Smooth muscle cell of the brain vasculature (primary cell): ENCODE measurements at regions not wholly inside any gene's neighbourhood (a gene's known extent, or its start where the extent isn't known, plus 50 kb on each side); places are given as distances from the start of the nearest gene placed in this dataset.

Experiments
- DNase-seq: peaks from one replicate; pipeline ENCODE4 v3.0.0-alpha.2; 2012; ENCODE audit warnings: low read depth, low spot score

- no peak for DNase-seq
These were observed 95.5 kb downstream of the FAM204A start for GRCh38 chr10:118246332-118247295.

DNA sequence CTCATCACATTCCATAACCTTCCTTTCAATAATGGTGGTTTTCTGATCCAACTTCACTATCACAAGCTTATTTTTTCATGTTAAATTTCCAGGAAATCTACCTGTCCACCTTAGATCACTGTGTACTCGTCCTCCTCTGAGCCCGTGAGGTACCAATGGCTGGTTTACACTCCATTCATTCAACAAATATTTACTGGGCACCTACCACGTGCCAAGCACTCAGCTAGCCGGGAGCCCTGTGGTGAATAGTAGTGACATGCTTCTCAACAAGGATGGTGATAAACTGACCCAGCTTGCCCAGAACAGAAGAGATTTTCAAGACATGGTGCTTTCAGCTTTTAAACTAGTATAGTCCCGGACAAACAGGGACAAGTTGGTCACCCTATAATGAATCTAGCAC is 98.2 kb downstream of the FAM204A start:
- DNase-seq: no peak

- peak; percentile 52 for DNase-seq
These were observed 100.6 kb downstream of the FAM204A start for GRCh38 chr10:118241229-118242137.

DNA sequence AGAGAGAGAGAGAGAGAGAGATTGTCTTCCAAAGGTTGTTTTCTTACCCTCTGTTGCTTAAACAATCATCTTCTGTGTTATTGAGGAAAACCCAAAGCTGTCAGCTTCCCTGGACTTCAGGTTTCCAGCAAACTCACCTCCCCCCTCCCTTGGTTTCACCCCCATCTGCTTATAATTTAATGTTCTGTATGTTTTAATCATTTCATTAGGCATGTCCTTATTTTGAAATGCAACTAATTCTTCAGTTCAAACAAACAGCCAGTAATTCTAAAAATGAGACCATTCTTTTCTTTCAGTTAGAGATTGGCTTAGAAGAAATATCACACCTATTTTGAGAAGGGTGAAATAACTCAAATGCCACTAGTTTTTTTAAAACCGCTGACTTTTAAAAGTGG is 102.9 kb downstream of the FAM204A start:
- no peak for DNase-seq

- no peak for DNase-seq
These were observed 103.4 kb downstream of the FAM204A start for GRCh38 chr10:118238573-118239235.

GRCh38 chr10:118237930-118238329 is 104.2 kb downstream of the FAM204A start:
- no peak for DNase-seq

DNA sequence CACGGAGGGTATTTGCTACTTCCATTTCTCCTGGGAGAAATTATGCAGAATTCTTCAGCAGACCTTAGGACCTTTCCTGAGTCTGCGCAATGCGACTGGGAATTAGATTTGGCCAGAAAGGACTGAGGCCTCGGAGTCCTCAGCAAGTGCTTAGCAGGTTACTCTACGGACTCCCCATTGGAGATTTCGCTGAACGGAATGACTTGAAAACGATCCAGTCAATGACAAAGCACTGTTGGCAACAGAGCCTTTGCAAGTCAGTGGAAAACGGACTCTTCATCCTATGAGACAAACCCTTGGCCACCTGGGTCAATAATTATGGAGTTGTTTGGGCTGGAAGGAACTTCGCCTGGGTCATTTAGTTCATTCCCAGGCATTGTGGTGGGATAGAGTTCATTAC is 107.4 kb downstream of the FAM204A start:
- no peak for DNase-seq

DNA sequence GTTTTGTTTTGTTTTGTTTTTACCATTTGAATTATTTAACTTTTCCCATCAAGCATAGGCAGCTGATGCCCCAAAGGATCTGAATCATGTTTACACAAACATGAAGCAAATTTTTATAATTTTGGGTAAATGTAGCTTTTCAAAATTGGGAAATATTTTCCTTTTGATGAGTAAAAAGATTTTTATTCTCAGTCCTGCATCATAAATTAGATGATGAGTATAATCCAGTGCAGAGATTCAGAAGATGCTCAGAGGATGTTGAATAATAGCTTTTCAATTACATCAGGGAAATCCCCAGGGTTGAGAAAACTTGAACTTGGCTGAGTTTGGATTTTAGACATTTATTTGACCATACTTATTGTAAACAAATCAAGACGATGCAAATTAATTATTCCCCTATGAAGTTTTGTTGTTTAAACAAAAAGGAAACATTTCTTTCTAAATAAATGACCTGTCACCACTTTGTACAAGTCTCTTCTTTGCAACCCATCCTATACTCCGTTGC is 121.7 kb downstream of the FAM204A start:
- no peak for DNase-seq

DNA sequence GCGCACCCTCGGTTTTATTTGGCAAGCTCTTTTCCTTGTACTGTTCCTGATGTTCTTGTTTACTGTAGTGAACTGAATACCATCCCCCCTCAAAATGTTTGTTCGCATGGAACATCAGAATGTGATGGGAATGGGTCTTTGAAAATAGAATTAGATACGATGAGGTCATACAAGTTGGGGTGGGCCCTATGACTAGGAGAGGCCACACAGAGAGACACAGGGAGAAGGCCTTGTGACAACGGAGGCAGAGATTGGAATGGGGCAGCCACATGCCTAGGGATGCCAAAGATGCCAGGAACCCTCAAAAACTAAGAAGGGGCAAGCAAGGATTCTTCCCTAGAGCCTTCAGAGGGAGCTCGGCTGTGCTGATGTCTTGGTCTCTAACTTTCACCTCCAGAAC is 123.6 kb downstream of the FAM204A start:
- DNase-seq: no peak

- no peak for DNase-seq
These were observed 125.5 kb downstream of the FAM204A start for GRCh38 chr10:118216571-118217170.

- no peak for DNase-seq
These were observed 126.1 kb downstream of the FAM204A start for GRCh38 chr10:118216020-118216419.

DNA sequence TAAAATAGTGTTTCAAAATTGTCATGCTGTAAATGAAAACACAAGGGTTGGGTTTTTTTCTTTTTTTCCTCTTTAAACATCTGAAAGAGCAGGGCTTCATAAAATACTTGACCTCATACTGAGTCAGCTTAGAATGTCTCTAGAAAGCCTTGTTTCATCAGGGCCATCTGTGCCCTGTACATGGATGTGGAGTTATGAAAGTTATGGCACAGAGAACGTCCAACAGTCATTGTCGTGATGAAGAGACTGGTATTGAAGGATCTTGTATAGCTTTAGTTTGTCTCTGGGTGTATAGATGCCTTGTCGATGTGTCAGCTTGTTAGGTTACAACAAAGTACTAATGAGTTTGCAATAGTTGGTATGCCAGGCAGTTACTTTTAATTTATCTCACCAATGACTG is 127.3 kb downstream of the FAM204A start:
- DNase-seq: no peak

GRCh38 chr10:118213436-118213835 is 128.7 kb downstream of the FAM204A start:
- no peak for DNase-seq

- DNase-seq: no peak
These were observed 131.8 kb downstream of the FAM204A start for GRCh38 chr10:118210276-118210675.

DNA sequence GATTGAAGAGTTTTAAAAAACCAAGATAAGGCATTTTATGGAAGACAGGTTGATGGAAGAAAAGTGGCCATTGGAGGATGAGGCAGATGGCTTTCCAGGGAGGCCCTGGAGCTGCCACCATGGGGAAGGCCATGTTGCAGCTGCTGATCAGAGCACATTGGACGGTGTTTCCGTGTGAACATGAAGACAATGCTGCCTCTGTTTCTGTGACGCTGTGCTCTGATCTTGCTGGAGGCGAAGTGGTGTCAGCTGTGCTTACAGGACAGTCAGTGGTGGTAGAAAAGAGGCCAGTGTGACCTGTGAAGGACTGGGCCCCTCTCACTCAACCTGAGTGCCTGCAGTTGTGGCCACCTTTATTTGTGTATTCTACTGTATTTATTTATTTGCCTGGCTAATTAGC is 132.9 kb downstream of the FAM204A start:
- DNase-seq: no peak

DNA sequence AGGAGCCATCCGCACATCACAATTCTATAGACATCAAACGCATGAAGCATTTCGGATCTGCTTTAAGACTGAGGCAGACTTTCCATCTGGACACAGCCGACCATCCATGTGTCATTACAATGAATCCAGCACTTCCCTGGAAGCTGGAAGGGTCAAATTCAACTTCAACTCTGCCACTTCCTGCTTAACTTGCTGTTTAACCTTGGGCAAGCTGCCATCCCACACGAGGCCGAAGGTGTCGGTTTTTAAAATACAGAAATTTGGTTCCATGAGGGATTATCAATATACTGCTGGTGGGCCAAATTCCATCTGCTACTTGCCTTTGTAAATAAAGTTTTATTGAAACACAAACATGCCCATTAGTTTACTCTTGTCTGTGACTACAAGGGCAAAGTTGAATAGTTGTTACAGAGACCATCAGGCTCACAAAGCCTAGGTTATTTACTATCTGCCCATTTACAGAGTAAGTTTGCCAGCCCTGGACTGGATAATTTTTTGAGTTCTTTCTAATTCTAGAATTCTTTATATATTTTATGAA is 134.6 kb downstream of the FAM204A start:
- no peak for DNase-seq

DNA sequence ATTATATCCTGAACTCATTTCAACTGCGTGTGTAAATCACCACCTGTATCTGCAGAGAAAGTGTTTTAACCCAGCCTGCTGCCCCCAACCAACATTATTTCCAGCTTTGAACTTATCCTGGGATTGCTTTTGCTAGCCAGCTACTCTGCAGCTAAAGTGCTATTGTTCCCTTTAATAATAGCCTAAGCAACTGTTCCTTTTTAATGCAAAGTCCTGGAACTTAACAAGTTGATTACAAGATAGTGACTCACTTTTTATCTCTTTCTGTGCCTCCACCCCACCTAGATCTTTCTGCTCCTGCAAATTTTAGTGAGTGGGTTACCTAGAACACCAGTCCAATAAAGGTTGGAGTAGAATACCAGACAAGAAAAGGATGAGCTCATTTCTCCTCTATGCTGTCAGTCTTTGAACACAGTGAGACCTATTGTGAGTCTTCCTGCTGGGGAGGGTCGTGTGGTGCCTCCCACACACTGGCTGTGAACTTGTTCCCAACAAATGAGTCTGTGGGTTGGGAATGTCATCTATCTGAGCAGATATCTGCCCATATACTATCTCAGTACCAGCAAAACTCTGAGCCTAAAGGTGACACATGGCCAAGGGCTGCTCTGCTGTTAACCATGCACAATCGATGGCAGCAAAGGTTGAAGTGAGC is 137.7 kb downstream of the FAM204A start:
- no peak for DNase-seq

- no peak for DNase-seq
These were observed 138.7 kb downstream of the FAM204A start for GRCh38 chr10:118203461-118203860.

GRCh38 chr10:118195729-118196128 is 146.4 kb downstream of the FAM204A start:
- no peak for DNase-seq

DNA sequence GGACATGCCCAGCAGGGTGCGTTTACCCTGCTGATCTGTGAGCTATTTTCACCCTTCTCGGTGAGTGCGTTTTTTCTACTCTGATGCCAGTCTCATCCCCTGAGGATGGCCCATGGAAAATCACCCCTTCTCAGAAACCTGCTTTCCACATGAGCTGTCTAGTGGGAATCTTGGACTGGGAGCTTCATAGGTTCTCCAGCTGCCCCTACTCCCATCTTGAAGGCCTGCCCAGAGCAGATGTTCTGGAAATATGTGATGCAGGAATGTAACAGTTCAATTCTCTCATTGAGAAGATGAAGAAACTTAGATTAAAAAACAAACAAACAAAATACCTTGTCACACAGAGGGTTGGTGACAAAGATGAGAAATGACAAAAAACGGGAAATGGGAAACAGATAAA is 146.9 kb upstream of the RAB11FIP2 start:
- no peak for DNase-seq
